MM.1S (cell line): ENCODE measurements at regions not wholly inside any gene's neighbourhood (a gene's known extent, or its start where the extent isn't known, plus 50 kb on each side); places are given as distances from the start of the nearest gene placed in this dataset.

Experiments used
- CTCF ChIP-seq: fragments of 300-600 bp; sonication (generic); IDR thresholded peaks from 2 replicates; pipeline ENCODE4 v1.5.1; 2016; ENCODE audit warnings: antibody characterized with exemption, low read length, mixed read lengths
- EZH2phosphoT487 ChIP-seq: fragments of 300-600 bp; sonication (generic); IDR thresholded peaks from 2 replicates; pipeline ENCODE4 v1.6.1; 2018; ENCODE audit warnings: antibody characterized with exemption, low read length

- TF ChIP-seq CTCF (no peak), EZH2phosphoT487 (no peak)
Observed at GRCh38 chr5:18312016-18312415, 677.8 kb downstream of the TAF11L14 start.
